Mucosa of stomach (tissue), 1 donor: ENCODE measurements at regions not wholly inside any gene's neighbourhood (a gene's known extent, or its start where the extent isn't known, plus 50 kb on each side); places are given as distances from the start of the nearest gene placed in this dataset.
"Not testable (repeated sequence)": the region's sequence is repeated elsewhere in the genome, so short reads cannot be mapped to it uniquely, and the experiment has no call there.

Experiments used
- H3K27me3 ChIP-seq: one replicate; pipeline ENCODE4 v1.7.0; 2013; ENCODE audit warnings: mild to moderate bottlenecking, low read length; ENCODE audit not compliant: control insufficient read depth, insufficient read depth
- H3K36me3 ChIP-seq: one replicate; pipeline ENCODE4 v1.7.0; 2013; ENCODE audit warnings: low read length; ENCODE audit not compliant: control insufficient read depth, insufficient read depth
- H3K4me1 ChIP-seq: one replicate; pipeline ENCODE4 v1.7.0; 2013; ENCODE audit warnings: mild to moderate bottlenecking, low read length; ENCODE audit not compliant: control insufficient read depth, insufficient read depth
- H3K4me3 ChIP-seq: one replicate; pipeline ENCODE4 v1.7.0; 2013; ENCODE audit warnings: low read length
- H3K9ac ChIP-seq: one replicate; pipeline ENCODE4 v1.7.0; 2013; ENCODE audit warnings: mild to moderate bottlenecking, low read length, moderate library complexity
- H3K9me3 ChIP-seq: one replicate; pipeline ENCODE4 v1.7.0; 2013; ENCODE audit warnings: mild to moderate bottlenecking, low read length, moderate library complexity; ENCODE audit not compliant: control insufficient read depth
- donor health status: Pancreatic carcinoma.

- Histone ChIP-seq H3K4me1 (no peaks in the 10 kb centered on the region), H3K9me3 (no peaks in the 10 kb centered on the region), H3K27me3 (no peaks in the 10 kb centered on the region), H3K36me3 (no peaks in the 10 kb centered on the region), H3K9ac (no peak overlapping the region), H3K4me3 (no peak overlapping the region)
Measured at GRCh38 chr3:177886501-177886900, 649.7 kb upstream of the KCNMB2 start.

GRCh38 chr3:177887475-177887874, 648.8 kb upstream of the KCNMB2 start:
- no peak overlapping the region for H3K4me3 ChIP-seq
- H3K9me3 ChIP-seq = no peaks in the 10 kb centered on the region
- H3K4me1 ChIP-seq = no peaks in the 10 kb centered on the region
- no peaks in the 10 kb centered on the region for H3K27me3 ChIP-seq
- H3K36me3 ChIP-seq = no peaks in the 10 kb centered on the region
- H3K9ac ChIP-seq = no peak overlapping the region

- no peaks in the 10 kb centered on the region for H3K9me3 ChIP-seq
- no peaks in the 10 kb centered on the region for H3K36me3 ChIP-seq
Measured at GRCh38 chr3:177889161-177889560, 647.1 kb upstream of the KCNMB2 start.

DNA sequence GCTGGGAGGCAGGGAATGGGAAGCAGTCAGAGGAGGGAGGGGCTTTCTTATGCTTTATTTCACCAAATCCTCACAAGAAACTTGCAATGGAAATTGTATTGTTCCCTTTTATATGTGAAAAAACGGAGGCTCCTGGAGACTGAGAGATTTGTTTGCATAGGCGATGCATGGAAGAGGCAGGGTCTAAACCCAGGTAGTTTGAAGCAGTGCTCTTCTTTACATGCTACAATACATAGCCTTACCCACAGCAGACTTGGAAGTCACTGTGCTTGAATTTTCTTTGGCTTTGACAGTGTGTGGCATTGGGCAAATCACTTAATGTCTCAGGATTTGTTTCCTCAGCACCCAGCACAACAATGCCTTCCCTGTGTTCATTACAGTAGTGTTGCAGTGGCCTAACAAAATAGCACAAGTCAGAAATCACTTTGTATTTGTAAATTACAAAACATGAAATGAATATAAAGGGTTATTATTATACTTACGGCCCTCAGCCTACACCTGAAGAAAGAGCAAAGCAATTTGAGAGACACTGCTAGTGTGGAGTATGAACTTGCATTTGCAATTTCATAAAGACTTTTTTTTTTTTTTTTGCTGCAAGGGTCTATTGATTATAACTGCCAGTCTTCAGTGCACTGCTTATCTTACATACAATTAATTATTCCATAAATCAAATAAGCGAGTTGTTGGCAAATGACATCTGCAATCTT, 646.4 kb upstream of the KCNMB2 start:
- H3K27me3 ChIP-seq = no peaks in the 10 kb centered on the region
- H3K9me3 ChIP-seq = no peaks in the 10 kb centered on the region
- H3K36me3 ChIP-seq = no peaks in the 10 kb centered on the region
- no peak overlapping the region for H3K4me3 ChIP-seq
- no peak overlapping the region for H3K9ac ChIP-seq
- no peaks in the 10 kb centered on the region for H3K4me1 ChIP-seq

More at GRCh38 chr3:177889161-177889560, 647.1 kb upstream of the KCNMB2 start:
- no peaks in the 10 kb centered on the region for H3K27me3 ChIP-seq
- H3K4me1 ChIP-seq = no peaks in the 10 kb centered on the region
- no peak overlapping the region for H3K9ac ChIP-seq
- H3K4me3 ChIP-seq = no peak overlapping the region

GRCh38 chr3:177890359-177890683, 645.9 kb upstream of the KCNMB2 start:
- Histone ChIP-seq H3K36me3 (no peaks in the 10 kb centered on the region), H3K9ac (no peak overlapping the region), H3K4me3 (no peak overlapping the region), H3K9me3 (no peaks in the 10 kb centered on the region), H3K4me1 (no peaks in the 10 kb centered on the region), H3K27me3 (no peaks in the 10 kb centered on the region)

- H3K36me3 ChIP-seq, H3K4me1 ChIP-seq, H3K9ac ChIP-seq, H3K27me3 ChIP-seq, H3K4me3 ChIP-seq, H3K9me3 ChIP-seq: not testable (repeated sequence)
Measured at GRCh38 chr3:177891569-177891968, 644.7 kb upstream of the KCNMB2 start.

DNA sequence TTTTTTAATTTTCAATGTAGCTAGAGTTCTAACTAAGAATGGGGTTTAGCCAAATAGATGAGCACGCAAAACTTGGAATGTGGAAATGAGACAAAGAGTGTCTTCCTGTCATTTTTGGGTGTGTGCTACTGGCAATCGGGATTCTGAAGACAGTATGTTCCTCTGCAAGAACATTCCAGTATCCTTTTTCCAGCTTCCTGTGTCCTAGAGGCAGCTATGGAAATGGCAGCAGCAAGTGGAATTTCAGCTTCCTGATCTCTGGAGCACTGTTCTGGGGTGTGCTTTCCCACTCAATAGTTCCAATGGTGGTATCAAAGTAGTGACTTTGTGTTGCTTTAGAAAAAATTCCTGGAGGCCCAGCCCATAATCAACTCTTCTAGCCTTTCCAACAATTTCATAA, 642.9 kb upstream of the KCNMB2 start:
- H3K9ac ChIP-seq = no peak overlapping the region

DNA sequence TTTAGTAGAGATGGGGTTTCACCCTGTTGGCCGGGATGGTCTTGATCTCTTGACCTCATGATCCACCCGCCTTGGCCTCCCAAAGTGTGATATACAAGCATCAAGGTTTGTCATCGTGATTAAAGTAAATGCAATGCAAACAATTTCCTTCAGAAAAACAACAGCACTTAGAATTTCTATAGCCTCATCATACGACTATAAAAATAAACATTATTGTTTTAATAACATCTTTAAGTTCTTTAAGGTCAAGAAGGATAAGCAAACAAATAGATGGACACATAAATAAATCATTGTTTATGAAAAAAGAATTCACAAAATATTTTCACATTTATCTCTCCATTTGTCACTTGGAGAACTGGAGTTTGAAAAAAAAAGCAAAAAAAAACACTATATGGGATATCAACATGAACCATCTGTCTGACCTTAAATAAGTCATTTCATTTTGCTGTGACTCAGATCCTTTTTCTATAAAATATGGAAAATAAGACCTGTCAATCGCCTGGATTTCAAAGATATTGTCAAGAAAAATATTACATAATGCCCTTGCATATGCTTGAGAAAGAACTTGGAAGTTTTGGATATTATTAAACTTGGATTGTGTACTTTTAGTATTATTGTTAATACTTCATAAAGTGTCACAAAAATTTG, 642.0 kb upstream of the KCNMB2 start:
- H3K9me3 ChIP-seq = peaks cover 7% of the 10 kb centered on the region
- no peaks in the 10 kb centered on the region for H3K4me1 ChIP-seq
- H3K36me3 ChIP-seq = no peaks in the 10 kb centered on the region
- no peak overlapping the region for H3K4me3 ChIP-seq
- H3K27me3 ChIP-seq = no peaks in the 10 kb centered on the region
- no peak overlapping the region for H3K9ac ChIP-seq

More for the DNA sequence above, 642.9 kb upstream of the KCNMB2 start:
- H3K4me1 ChIP-seq = no peaks in the 10 kb centered on the region
- no peaks in the 10 kb centered on the region for H3K36me3 ChIP-seq
- H3K9me3 ChIP-seq = no peaks in the 10 kb centered on the region
- no peaks in the 10 kb centered on the region for H3K27me3 ChIP-seq
- no peak overlapping the region for H3K4me3 ChIP-seq

GRCh38 chr3:177898185-177898584, 638.1 kb upstream of the KCNMB2 start:
- Histone ChIP-seq H3K9me3 (peaks cover 7% of the 10 kb centered on the region), H3K4me3 (no peak overlapping the region), H3K9ac (no peak overlapping the region), H3K27me3 (no peaks in the 10 kb centered on the region), H3K36me3 (no peaks in the 10 kb centered on the region), H3K4me1 (no peaks in the 10 kb centered on the region)

GRCh38 chr3:177899275-177900067, 636.8 kb upstream of the KCNMB2 start:
- Histone ChIP-seq H3K4me3 (no peak overlapping the region), H3K9ac (no peak overlapping the region), H3K4me1 (no peaks in the 10 kb centered on the region), H3K36me3 (no peaks in the 10 kb centered on the region), H3K27me3 (no peaks in the 10 kb centered on the region), H3K9me3 (peaks cover 7% of the 10 kb centered on the region)

DNA sequence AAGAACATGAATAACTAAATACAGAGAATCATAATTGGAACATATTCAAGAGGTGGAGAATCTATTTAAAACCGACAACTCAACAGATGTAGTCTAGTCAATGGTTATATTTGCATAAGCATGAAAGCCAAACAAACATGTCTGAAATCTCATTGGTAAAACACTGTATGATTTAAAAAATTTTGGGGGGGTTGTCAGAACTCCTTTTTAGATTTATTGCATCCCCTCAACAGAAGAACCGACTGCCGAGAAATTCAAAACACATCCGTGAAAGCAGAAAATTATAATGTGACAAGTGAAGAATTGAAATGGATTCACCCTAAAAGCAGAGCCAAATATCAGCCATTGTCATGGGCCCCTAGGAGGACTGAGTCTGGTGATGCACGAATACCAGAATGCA, 633.4 kb upstream of the KCNMB2 start:
- Histone ChIP-seq H3K4me1 (no peaks in the 10 kb centered on the region), H3K9ac (no peak overlapping the region), H3K27me3 (no peaks in the 10 kb centered on the region), H3K9me3 (peaks cover 7% of the 10 kb centered on the region), H3K4me3 (no peak overlapping the region), H3K36me3 (no peaks in the 10 kb centered on the region)

- Histone ChIP-seq H3K4me1 (no peaks in the 10 kb centered on the region), H3K36me3 (no peaks in the 10 kb centered on the region), H3K4me3 (no peak overlapping the region), H3K9me3 (no peaks in the 10 kb centered on the region), H3K27me3 (no peaks in the 10 kb centered on the region), H3K9ac (no peak overlapping the region)
Measured at GRCh38 chr3:177904621-177905020, 631.6 kb upstream of the KCNMB2 start.
